ENCODE measurements at regions not wholly inside any gene's neighbourhood (a gene's known extent, or its start where the extent isn't known, plus 50 kb on each side); places are given as distances from the start of the nearest gene placed in this dataset.

DNA sequence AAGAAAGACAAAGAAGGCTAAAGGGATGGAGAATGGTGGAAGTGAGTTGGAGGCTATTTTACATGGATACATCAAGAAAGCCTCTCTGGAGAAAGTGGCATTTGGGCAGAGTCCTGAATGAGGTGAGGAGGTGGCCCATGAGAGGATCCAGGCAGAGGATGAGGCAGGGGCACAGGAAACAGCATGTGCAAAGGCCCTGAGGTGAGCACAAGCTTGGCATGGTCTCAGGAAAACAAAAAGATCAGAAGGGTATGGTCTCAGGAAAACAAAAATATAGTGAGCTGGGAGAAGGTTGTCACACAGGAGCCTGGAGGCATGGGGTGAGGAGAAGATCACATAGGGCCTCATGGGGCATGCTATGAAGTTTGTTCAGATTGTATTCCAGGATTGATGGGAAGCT lies 62.1 kb upstream of the F3 start:
- TF ChIP-seq ISL1 (CRISPR knock-in tag; IDR thresholded peaks at IDR 0.05) (no peak), CSDC2 (CRISPR knock-in tag; IDR thresholded peaks at IDR 0.05) (no peak), ZFP30 (CRISPR knock-in tag; IDR thresholded peaks at IDR 0.05) (no peak), PATZ1 (CRISPR knock-in tag; IDR thresholded peaks at IDR 0.05; ENCODE audit: borderline replicate concordance) (no peak), ZFP3 (CRISPR knock-in tag; IDR thresholded peaks at IDR 0.05) (no peak), RARB (CRISPR knock-in tag; IDR thresholded peaks at IDR 0.05) (no peak), OSR1 (CRISPR knock-in tag; IDR thresholded peaks at IDR 0.05) (no peak), TOX (CRISPR knock-in tag; IDR thresholded peaks at IDR 0.05; ENCODE audit: borderline replicate concordance) (no peak), ARNTL (CRISPR knock-in tag; IDR thresholded peaks at IDR 0.05; ENCODE audit: borderline replicate concordance, low read depth) (no peak), ESRRG (CRISPR knock-in tag; IDR thresholded peaks at IDR 0.05) (no peak), SNAI2 (CRISPR knock-in tag; IDR thresholded peaks at IDR 0.05) (no peak), GLIS3 (CRISPR knock-in tag; IDR thresholded peaks at IDR 0.05) (no peak), ZNF70 (CRISPR knock-in tag; IDR thresholded peaks at IDR 0.05) (no peak)
- TF ChIP-seq, protein P1, sequence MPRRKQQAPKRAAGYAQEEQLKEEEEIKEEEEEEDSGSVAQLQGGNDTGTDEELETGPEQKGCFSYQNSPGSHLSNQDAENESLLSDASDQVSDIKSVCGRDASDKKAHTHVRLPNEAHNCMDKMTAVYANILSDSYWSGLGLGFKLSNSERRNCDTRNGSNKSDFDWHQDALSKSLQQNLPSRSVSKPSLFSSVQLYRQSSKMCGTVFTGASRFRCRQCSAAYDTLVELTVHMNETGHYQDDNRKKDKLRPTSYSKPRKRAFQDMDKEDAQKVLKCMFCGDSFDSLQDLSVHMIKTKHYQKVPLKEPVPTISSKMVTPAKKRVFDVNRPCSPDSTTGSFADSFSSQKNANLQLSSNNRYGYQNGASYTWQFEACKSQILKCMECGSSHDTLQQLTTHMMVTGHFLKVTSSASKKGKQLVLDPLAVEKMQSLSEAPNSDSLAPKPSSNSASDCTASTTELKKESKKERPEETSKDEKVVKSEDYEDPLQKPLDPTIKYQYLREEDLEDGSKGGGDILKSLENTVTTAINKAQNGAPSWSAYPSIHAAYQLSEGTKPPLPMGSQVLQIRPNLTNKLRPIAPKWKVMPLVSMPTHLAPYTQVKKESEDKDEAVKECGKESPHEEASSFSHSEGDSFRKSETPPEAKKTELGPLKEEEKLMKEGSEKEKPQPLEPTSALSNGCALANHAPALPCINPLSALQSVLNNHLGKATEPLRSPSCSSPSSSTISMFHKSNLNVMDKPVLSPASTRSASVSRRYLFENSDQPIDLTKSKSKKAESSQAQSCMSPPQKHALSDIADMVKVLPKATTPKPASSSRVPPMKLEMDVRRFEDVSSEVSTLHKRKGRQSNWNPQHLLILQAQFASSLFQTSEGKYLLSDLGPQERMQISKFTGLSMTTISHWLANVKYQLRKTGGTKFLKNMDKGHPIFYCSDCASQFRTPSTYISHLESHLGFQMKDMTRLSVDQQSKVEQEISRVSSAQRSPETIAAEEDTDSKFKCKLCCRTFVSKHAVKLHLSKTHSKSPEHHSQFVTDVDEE (CRISPR knock-in tag; IDR thresholded peaks at IDR 0.05): no peak
